GOT3 (cell line): ENCODE measurements at regions not wholly inside any gene's neighbourhood (a gene's known extent, or its start where the extent isn't known, plus 50 kb on each side); places are given as distances from the start of the nearest gene placed in this dataset.
"Not testable (repeated sequence)": the region's sequence is repeated elsewhere in the genome, so short reads cannot be mapped to it uniquely, and the experiment has no call there.

Experiments used
- DNase-seq: peaks from one replicate; lab custom pipeline; 2025; ENCODE audit warnings: mixed read lengths; lab: John Stamatoyannopoulos, UW

DNA sequence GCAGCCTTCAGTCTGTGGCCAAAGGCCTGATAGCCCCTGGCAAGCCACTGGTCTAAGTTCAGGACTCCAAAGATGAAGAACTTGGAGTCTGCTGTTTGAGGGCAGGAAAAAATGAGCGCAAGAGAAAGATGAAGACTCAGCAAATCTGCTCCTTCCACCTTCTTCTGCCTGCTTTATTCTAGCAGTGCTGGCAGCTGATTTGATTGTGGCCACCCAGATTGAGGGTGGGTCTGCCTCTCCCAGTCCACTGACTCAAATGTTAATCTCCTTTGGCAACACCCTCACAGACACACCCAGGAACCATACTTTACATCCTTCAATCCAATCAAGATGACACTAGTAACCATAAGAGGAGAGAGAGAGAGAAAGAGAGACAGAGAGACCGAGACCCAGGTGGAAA is 127.6 kb downstream of the UTP18 start:
- DNase-seq: no peak

DNA sequence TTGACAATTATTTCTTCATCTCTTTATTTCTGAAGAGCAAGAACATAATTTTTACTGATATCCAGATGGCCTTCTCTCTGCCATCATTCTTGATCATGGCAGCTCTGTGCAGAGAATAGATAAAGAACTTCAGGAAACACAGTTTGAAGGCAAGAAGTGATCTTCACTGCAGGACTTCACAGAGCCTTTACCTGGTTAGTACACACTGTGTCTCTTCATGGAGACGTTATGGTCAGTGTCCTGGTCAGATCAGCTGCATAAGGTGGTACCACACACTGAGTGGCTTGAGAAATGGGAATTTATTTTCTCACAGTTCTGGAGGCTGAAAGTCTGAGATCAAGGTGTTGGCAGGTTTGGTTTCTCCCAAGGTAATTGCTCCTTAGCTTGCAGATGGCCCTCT is 129.5 kb downstream of the UTP18 start:
- DNase-seq: no peak

DNA sequence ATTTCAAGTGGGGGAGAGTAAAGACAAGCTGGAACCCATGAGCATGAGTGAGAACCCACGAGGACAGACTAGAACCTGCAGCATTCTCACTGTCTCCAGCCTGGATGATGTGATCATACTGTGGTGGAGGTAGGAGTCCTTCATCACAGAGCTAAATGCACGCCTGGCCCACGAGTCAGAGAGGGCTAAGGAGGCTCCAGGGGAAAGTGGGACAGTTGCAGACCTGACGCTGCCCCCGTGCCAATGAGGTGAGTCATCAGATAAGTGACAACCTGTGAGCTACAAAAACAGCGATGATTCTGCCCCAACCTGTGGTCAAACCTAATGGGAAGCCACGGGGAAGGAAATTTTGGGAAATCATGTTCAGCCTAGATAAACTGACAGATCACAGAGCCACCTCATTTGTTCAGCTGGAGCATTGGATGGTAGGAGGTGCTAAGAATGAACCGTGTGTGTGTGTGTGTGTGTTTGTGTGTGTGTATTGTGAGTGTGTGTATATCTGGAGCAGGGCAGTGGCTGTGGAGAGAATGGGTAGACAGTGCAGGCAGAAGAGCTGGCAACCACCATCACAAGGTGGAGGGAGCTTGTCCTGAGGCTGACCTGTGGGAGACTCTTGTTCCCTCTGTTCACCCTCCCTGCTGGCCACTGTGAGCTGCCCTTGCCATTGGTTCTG is 131.8 kb downstream of the UTP18 start:
- no peak for DNase-seq

DNA sequence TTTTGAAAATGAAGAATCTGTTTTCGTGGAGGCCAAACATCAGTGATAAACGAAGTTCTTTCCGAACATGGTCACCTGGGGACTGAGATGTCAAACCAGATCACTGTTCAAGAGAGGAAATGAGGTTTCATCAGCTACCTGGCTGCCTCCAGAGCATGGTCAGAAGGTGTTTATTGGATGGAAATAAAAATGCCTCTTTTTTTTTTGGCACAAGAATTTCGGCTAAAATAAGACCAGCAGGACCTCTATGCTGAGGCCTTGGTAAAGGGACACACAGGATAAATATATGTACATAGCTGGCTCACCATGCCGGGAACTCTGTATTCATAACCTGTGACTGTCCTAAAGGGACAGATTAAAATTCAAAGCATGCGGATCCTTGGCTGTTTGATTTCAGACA is 135.3 kb downstream of the UTP18 start:
- no peak for DNase-seq

DNA sequence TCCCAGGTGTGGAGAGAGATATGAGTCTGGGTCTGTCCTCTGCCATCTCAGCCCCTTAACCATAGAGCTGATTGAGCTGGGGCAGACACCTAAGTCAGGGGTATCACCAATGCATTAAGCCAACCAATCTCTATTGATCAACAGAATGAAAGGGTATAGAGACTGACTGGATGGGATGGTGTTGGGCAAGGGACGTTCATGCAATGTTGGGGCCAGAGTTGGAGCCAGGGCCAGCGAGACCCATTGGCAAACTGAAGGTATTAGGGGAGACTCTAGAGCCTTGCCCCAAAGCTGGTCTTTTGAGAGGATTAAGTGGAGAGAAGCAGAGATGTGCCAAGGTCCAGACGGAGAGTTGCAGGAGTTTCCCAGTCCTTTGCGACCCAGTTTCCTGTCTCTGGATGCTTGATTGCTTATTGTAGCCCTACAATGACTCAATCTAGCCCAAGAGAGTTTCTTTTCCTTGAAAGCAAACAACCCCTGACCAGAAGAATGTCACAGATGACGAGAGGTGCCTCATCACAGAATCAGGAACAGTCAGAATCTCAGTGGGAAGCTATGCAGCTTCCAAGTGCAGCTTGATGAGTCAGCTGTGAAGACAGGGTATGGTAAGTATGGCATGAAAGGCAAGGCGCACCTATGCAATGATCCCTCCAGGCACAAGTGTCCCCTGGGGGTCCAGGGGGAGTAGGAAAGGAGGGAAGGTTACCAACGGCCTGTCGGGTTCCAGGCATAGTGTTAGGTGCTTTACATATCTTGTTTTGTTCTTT is 137.2 kb downstream of the UTP18 start:
- no peak for DNase-seq

DNA sequence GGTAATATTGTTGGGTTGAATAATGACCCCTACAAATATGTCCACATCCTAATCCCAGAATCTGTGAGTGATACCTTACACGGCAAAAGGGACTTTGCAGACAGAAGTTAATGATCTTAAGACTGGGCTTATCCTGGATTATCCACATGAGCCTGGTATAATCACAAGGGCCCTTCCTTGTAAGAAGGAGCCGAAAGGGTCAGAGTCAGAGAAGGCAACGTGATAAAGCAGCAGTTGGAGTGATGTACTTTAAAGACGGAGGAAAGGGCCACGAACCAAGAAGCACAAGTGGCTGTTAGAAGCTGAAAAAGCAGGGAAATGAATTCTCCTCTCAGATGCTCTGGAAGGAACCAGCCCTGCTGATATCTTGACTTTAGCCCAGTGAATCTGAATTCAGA is 137.8 kb downstream of the UTP18 start:
- DNase-seq: no peak

DNA sequence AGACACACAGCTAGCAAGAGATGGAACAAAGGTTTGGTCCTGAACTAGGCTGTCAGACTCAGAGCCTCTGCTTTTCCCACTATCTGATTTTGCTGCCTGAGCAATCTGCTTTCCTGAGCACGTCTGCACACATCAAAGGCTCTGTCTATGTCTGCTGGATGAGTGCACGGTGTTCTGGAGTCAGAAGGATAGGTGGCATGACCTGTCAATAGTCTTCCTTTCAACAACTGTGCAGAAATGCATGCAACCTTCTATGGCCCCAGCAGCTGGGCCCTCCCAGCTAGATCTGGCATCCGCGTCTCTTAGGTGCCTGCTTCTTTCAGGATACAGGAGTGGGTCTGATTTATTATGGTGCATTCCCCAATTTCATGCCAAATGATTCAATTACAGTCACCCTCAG is 138.3 kb downstream of the UTP18 start:
- DNase-seq: no peak

DNA sequence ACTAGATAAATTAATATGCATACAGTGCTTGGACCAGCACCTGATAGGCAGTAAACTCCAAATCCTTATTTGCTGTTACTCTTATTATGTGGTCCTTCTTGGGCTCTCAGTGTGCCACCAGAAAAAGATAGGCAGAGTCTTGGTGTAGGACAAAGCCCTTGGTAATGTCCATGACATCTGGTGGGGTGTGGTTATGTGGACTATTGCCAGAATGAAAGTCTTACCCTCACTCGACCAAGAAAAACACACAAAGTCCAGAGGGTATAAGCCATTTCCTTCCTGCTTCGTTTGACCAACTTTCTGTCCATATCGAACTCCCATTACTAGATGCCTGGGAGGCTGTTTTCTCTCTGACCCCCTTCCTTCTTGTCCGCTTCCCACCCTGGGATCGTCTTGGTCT is 140.9 kb downstream of the UTP18 start:
- no peak for DNase-seq

DNA sequence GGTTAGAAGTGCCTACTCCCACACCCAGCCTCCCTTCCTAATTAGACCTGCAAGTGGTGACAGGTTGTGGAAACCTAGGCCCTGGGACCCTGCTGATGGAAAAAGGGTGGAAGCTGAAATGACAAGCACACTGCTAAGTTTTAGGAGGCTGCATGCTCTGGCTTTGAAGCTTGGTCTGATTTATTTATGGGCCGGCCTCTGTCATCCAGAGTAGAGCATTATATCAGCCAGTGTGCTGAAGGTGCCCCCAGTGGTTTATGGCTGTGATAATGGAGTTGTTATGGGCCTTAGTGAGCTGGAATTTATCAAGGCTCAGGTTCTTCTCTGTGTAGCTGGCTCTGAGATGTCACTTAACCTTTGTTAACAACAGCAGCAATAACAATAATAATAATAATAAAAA is 142.6 kb downstream of the UTP18 start:
- DNase-seq: no peak

DNA sequence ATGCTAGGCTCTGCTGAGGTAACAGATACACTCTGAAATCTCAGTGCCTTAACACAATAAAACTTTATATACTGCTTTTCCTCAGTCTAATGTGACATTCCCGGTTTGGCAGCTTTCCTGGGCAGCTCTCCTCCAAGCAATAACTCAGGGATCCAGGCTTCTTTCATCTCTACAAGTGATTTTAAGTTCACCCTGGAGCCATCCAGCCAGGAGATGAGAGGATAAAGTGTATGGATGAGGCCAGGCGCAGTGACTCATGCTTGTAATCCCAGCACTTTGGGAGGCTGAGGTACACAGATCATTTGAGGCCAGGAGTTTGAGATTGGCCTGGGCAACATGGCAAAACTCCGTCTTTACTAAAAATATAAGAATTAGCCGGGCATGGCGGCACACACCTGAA is 147.2 kb downstream of the UTP18 start:
- no peak for DNase-seq

DNA sequence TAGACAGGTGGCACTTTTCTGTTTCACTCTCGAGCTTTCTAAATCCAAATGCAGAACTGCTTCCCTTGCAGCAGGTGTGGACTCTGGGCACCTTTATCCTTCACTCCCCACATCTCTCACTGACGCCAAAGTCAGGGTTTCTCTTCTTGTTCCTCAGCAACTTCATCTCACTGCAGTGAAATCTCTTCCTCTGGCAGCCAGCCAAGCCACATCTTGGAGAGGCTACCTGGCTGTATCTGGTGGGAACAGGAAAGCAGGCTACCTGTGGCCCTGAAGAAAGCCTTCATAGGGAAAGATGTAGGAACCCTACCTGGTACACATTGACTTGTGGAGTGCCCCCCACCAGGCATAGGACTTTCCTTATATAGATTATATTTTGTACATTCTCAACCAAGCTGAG is 159.1 kb downstream of the UTP18 start:
- DNase-seq: no peak

DNA sequence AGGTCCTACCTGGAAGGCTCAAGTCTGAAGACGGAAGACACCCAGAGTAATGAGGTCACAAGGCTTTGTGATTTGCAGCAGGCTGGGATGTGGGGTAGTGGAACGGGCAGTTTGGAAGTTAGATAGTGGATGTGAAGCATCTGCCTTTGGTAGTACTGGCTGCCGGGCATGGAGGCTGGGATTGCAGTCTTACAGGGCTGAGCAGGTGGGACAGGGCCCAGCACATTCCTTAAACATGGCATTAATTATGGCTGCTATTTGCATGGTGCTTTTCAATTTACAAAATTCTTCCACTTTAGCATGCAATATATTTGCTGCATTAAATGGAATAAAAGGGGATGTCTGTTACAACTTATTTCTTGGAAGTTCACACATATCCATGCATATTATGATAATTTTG is 161.2 kb downstream of the UTP18 start:
- no peak for DNase-seq

DNA sequence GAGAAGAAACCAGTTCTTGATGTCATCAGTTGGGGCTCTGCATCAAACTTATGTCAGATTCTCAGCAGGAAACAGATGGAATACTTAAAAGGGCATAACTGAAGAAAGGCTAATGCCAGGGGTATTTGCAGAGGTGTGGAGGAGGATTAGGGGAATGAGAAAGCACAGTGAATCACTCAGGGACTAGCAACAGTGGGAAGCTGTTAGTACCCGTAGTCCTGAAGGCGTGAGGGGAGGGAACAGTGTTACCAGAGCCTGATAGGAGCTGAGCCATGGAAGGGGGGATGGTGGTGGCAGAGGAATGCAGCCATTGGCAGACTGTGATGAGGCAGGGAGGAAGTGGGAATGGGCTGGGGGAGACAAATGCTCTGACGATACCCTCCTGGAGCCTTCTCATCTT is 162.3 kb downstream of the UTP18 start:
- no peak for DNase-seq

DNA sequence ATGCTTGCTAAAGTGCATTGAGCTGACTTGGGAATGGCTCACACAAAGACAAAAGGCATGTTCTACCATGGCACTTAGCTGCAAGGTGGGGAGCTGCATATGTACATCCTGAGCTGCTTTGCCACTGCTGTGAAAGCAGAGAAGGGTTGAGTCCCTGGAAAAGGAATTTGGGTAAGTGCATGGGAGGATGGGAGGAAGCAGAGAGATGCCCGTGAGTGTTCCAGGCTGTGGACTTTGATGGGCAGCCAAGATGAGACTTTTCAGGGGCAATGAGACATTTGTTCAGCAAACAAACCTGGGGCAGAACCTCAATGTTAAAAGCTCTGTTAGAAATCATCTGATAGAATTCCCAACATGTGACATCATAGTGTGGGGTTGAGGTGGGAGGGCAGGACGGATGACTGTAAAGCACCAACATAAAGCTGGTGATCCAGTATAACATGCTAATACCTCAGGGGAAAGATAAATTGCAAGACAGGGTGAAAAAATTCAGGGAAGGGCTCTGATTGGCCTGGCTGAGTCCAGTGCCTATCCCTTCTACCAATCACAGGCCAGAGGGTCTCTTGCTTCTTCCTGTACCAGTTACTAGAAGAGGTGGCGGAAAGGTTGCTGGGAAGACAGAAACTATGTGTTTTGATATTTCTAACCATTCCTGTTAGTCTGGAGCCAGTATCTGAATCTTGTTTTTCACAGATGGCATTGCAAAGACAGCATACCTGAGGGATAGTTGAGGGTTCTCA is 163.2 kb downstream of the UTP18 start:
- no peak for DNase-seq

DNA sequence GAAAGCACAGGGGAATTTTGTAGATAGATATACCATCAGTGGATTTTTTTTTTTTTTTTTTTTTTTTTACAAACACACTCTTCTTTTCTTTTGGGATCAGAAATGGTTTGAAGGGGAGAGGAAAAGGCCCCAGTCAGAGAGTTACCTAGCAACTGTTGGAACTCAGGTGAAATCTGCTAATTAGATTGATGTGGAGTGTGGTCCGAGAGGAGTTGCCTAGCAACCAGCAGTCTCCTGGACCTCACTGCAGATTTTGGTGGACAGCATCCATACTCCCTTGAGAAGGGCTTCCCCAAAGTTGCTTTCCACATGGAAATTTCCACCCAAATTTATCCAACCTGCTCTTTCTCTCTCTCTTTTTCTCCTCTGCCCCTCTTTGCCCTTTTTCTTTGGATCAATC is 165.4 kb downstream of the UTP18 start:
- no peak for DNase-seq

DNA sequence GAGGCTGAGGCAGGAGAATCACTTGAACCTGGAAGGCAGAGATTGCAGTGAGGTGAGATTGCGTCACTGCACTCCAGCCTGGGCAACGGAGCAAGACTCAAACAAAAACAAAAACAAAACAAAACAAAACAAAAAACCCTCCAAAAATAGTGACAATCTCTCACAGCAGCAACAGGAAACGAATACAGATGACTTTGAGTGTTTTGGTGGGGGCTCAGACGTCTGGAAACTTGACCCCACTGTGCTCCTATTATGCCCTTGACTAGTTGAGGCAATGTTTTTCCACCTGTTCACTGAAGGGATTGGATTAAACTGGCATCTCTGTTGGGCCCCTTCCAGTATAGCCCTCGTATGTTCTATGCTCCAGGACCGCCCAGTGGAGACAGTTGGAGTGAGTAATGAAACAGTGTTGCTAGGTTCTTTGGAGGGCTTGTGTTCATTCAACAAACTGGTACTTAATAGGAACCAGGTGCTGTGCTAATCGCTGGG is 167.0 kb downstream of the UTP18 start:
- DNase-seq: no peak

DNA sequence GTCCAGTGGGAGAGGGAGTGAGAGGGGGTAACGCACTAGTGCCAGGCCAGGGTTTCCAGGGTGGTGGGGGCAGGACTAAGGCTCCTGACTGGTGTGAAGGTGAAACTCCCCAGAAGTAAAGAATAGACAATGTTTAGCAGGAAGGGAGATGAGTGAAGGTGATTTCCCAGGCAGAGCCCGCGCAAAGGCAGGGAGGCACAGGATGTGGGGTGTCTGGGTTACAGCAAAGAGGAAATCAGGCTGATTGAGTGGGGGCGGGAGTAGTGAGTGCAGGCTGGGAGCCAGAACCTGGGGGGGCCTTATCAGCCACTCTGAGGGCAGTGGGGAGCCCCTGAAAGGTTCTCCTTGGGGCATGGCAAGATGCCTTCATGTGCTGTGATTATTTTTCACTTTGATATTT is 167.5 kb downstream of the UTP18 start:
- no peak for DNase-seq

DNA sequence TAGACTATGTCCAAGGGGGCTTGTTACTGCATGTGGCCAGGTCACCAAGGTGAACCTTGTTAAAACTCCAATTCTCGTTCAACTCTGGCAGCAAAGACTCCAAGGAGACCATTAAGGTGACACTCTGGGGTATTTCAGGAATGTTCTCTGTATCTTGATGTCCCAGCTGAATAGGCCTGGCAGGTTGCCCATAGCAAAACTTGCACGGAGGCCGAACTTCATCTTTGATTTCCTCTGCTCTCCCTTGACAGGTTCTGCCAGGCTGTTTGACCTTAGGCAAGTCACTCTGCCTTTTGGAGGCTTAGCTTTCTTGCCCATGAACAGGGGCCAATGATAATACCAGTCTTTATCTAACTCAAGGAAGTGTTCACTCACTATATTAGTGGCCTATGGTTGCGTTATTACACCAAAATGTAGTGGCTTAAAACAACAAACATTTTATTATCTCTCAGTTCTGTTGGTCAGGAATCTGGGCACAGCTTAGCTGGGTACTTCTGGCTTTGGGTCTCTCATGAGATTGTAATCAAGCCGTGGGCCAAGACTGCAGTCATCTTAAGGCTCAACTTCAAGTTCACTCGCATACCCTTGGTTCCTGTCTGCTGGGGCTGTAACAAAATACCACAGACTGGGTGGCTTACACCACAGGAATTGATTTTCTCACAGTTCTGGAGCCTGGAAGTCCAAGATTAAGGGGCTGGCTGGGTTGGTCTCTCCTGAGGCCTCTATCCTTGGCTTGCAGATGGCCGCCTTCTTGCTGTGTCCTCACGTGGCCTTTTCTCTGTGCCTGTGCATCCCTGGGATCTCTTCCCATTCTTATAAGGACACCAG is 168.5 kb downstream of the UTP18 start:
- DNase-seq: no peak

DNA sequence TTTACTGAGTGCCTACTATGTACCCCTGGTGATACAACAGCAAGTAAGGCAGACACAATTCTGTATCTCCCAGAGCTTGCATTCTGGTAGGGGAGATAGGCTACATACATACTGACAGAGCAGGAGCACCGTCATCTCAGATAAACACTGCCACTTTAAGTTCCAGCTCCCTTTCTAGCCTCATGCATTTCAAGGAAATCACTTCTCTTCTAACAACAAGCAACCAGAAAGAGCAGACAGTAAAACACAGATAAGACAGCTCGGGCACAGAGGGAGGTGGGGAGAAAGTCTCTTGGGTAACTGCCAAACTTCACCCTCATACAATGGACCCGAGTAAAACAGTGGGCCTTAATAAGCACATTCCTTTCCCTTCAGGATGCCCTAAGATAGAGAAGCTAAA is 169.6 kb downstream of the UTP18 start:
- not testable (repeated sequence) for DNase-seq

DNA sequence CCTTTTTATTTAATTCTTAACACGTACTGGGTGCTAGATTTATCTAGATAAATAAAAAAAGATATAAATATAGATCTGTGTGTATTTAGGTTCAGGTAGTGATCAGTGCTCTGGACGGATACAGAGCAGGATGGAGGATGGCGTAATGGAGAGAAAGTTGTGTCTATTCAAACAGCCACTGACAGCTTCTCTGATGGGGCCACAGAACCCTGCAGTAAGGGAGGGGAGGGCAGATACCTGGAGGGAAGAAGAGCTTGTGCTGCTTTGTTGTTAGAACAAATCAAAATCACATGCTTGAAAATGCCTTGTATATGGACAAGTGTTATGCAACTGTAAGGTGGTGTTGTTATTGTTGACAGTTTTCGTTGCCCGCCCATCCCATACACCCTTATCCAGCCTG is 170.2 kb downstream of the UTP18 start:
- DNase-seq: no peak

DNA sequence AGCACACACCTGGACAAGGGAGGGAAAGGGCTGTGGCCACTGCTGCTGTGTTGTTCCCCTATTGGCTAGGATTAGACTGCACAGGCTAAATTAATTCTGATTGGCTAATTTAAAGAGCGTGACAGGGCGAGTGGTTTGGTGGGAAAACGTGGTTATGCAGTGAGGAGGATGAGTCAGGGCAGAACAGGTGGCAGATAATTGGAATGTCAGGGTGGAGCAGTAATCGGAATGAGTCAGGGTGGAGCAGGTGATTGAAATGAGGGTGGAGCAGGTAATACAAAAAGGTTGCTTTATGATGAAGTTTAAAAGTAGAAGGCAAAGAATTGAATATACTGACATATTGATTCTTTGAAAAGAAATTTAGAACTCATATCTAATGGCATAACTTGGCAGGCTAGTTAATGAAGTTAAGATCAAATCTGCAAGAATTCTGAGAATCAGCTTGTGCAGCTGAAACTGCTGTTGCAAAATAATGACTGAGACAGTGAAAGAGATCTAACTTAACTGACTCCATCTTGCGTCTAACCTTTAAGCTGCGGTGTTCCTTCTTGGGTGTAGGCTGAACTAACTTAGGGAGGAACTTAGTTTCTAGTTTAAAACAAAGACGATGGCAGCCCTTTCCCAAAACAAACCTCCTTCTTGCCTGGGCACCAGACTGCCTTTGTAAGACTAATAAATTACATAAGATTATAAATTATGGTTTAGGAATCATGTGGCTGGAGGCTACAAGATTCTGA is 174.3 kb downstream of the UTP18 start:
- DNase-seq: no peak

DNA sequence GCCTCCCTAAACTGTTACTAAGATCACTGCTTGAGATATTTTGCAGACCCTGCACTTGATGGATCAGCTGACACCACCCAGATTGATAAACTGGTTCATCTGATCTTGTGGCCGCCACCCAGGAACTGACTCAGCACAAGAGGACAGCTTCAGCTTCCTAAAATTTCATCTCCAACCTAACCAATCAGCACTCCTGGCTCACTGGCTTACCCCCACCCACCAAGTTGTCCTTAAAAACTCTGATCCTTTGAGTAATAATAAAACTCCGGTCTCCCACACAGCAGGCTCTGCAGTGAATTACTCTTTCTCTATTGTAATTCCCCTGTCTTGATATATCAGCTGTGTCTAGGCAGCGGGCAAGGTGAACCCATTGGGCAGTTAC is 174.8 kb downstream of the UTP18 start:
- no peak for DNase-seq
